ENCODE measurements at regions not wholly inside any gene's neighbourhood (a gene's known extent, or its start where the extent isn't known, plus 50 kb on each side); places are given as distances from the start of the nearest gene placed in this dataset.
"Not testable (repeated sequence)": the region's sequence is repeated elsewhere in the genome, so short reads cannot be mapped to it uniquely, and the experiment has no call there.

DNA sequence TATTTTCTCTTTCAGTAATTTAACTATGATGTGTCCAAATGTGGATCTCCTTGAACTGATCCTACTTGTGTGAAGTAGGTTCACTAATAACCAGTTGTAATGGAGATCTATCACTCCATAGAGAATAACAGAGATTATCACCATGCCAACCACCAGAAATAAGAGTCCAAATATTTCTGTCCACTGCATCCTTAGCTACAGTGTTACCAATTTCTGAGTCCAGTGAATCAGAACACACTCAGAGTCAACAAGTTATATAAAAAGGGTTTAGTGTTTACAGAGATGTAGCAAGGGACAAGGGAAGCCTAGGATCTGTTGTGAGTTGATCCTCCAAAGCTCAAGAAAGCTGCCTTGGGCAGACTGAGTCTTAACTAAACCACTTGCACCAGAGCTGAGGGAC lies 882.8 kb downstream of the TBC1D32 start:
- no peak for TF ChIP-seq EZH2 (IDR thresholded peaks at IDR 0.05; ENCODE audit: low read length, missing control alignments)
- TF ChIP-seq, protein P1, sequence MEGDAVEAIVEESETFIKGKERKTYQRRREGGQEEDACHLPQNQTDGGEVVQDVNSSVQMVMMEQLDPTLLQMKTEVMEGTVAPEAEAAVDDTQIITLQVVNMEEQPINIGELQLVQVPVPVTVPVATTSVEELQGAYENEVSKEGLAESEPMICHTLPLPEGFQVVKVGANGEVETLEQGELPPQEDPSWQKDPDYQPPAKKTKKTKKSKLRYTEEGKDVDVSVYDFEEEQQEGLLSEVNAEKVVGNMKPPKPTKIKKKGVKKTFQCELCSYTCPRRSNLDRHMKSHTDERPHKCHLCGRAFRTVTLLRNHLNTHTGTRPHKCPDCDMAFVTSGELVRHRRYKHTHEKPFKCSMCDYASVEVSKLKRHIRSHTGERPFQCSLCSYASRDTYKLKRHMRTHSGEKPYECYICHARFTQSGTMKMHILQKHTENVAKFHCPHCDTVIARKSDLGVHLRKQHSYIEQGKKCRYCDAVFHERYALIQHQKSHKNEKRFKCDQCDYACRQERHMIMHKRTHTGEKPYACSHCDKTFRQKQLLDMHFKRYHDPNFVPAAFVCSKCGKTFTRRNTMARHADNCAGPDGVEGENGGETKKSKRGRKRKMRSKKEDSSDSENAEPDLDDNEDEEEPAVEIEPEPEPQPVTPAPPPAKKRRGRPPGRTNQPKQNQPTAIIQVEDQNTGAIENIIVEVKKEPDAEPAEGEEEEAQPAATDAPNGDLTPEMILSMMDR (conservative IDR thresholded peaks at IDR 0.05 in 1 of 2, IDR thresholded peaks at IDR 0.05 in 1 of 2; ENCODE audit: low read depth in 1 of 2, low read length in 2 of 2): no peak
- Histone ChIP-seq H2AFZ (ENCODE audit: low read length) (no peak overlapping the region), H3K9me3 (ENCODE audit: control insufficient read depth, insufficient read depth, low read depth, low read length) (no peaks in the 10 kb centered on the region)

DNA sequence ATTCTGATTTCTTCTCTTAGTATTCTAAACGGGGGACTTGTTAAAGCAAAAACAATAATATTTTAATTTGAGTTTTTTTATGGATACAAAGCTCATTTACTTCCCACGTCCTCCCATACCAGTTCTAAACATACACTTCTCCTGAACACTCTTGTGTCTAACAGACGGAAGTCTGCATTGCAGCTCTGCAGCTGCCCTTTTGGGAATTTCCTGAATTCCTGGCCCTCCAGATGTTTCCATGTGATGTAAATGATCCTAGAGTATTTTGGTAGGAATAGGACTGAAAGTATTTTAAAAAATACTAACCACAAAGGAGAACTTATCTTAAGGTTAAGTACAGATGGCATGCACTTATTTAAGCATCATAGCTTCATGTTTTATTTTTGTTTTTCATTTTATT lies 886.7 kb downstream of the TBC1D32 start:
- H2AFZ ChIP-seq (ENCODE audit: low read length): no peak overlapping the region
- no peaks in the 10 kb centered on the region for H3K36me3 ChIP-seq (ENCODE audit: control insufficient read depth, insufficient read depth, low read length)
- H4K20me1 ChIP-seq (ENCODE audit: control insufficient read depth, extremely low read depth, insufficient read depth, low read length): no peaks in the 10 kb centered on the region
- no peaks in the 10 kb centered on the region for H3K79me2 ChIP-seq (ENCODE audit: control insufficient read depth, insufficient read depth, low read length)
- no peak overlapping the region for H3K9ac ChIP-seq (ENCODE audit: insufficient read depth, low read length)
- no peak overlapping the region for H3K4me3 ChIP-seq (replicated peaks in 1 of 4; ENCODE audit: control extremely low read depth in 1 of 4, insufficient read depth in 1 of 4, low read depth in 3 of 4, low read length in 4 of 4)
- H3K4me1 ChIP-seq (ENCODE audit: control insufficient read depth, extremely low read depth, insufficient read depth, low read length): no peaks in the 10 kb centered on the region
- DNase-seq (ENCODE audit: low read depth in 2 of 2): no peak
- H3K4me2 ChIP-seq (ENCODE audit: extremely low read depth, insufficient read depth, low read length): no peak overlapping the region
- TF ChIP-seq, protein P1 (conservative IDR thresholded peaks at IDR 0.05 in 1 of 2, IDR thresholded peaks at IDR 0.05 in 1 of 2; ENCODE audit: low read depth in 1 of 2, low read length in 2 of 2): no peak
- TF ChIP-seq EZH2 (IDR thresholded peaks at IDR 0.05; ENCODE audit: low read length, missing control alignments): no peak
- no peak overlapping the region for H3K27ac ChIP-seq (ENCODE audit: insufficient read depth, low read length)
- no peaks in the 10 kb centered on the region for H3K9me3 ChIP-seq (ENCODE audit: control insufficient read depth, insufficient read depth, low read depth, low read length)
- H3K27me3 ChIP-seq (ENCODE audit: control insufficient read depth, insufficient read depth, low read length): no peaks in the 10 kb centered on the region

More for the DNA sequence above, 882.8 kb downstream of the TBC1D32 start:
- Histone ChIP-seq H3K9ac (ENCODE audit: insufficient read depth, low read length) (no peak overlapping the region), H3K27me3 (ENCODE audit: control insufficient read depth, insufficient read depth, low read length) (no peaks in the 10 kb centered on the region), H3K4me3 (replicated peaks in 1 of 4; ENCODE audit: control extremely low read depth in 1 of 4, insufficient read depth in 1 of 4, low read depth in 3 of 4, low read length in 4 of 4) (no peak overlapping the region), H3K4me2 (ENCODE audit: extremely low read depth, insufficient read depth, low read length) (no peak overlapping the region), H4K20me1 (ENCODE audit: control insufficient read depth, extremely low read depth, insufficient read depth, low read length) (no peaks in the 10 kb centered on the region), H3K79me2 (ENCODE audit: control insufficient read depth, insufficient read depth, low read length) (no peaks in the 10 kb centered on the region), H3K36me3 (ENCODE audit: control insufficient read depth, insufficient read depth, low read length) (no peaks in the 10 kb centered on the region), H3K27ac (ENCODE audit: insufficient read depth, low read length) (no peak overlapping the region), H3K4me1 (ENCODE audit: control insufficient read depth, extremely low read depth, insufficient read depth, low read length) (no peaks in the 10 kb centered on the region)
- no peak for DNase-seq (ENCODE audit: low read depth in 2 of 2)

DNA sequence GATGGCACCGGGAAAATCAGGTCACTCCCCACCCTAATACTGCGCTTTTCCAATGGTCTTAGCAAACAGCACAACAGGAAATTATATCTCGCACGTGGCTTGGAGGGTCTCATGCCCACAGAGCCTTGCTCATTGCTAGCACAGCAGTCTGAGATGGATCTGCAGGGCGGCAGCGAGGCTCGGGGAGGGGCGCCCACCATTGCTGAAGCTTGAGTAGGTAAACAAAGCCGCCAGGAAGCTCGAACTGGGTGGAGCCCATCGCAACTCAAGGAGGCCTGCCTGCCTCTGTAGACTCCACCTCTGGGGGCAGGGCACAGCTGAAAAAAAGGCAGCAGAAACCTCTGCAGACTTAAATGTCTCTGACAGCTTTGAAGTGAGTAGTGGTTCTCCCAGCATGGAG lies 901.4 kb downstream of the TBC1D32 start:
- H4K20me1 ChIP-seq (ENCODE audit: control insufficient read depth, extremely low read depth, insufficient read depth, low read length); H3K4me1 ChIP-seq (ENCODE audit: control insufficient read depth, extremely low read depth, insufficient read depth, low read length); H3K27ac ChIP-seq (ENCODE audit: insufficient read depth, low read length); H3K36me3 ChIP-seq (ENCODE audit: control insufficient read depth, insufficient read depth, low read length); H3K79me2 ChIP-seq (ENCODE audit: control insufficient read depth, insufficient read depth, low read length); H3K4me3 ChIP-seq (replicated peaks in 1 of 4; ENCODE audit: control extremely low read depth in 1 of 4, insufficient read depth in 1 of 4, low read depth in 3 of 4, low read length in 4 of 4); H2AFZ ChIP-seq (ENCODE audit: low read length); H3K9ac ChIP-seq (ENCODE audit: insufficient read depth, low read length); H3K9me3 ChIP-seq (ENCODE audit: control insufficient read depth, insufficient read depth, low read depth, low read length); DNase-seq (ENCODE audit: low read depth in 2 of 2); H3K27me3 ChIP-seq (ENCODE audit: control insufficient read depth, insufficient read depth, low read length); H3K4me2 ChIP-seq (ENCODE audit: extremely low read depth, insufficient read depth, low read length): not testable (repeated sequence)
